SIG-M5 treated with dmso at 0.1 percent for 504 hours (cell line): ENCODE measurements at regions not wholly inside any gene's neighbourhood (a gene's known extent, or its start where the extent isn't known, plus 50 kb on each side); places are given as distances from the start of the nearest gene placed in this dataset.
"Not testable (repeated sequence)": the region's sequence is repeated elsewhere in the genome, so short reads cannot be mapped to it uniquely, and the experiment has no call there.

Experiments used
- DNase-seq: peaks from one replicate; lab custom pipeline; 2025; ENCODE audit not compliant: unreplicated experiment; lab: John Stamatoyannopoulos, UW

DNA sequence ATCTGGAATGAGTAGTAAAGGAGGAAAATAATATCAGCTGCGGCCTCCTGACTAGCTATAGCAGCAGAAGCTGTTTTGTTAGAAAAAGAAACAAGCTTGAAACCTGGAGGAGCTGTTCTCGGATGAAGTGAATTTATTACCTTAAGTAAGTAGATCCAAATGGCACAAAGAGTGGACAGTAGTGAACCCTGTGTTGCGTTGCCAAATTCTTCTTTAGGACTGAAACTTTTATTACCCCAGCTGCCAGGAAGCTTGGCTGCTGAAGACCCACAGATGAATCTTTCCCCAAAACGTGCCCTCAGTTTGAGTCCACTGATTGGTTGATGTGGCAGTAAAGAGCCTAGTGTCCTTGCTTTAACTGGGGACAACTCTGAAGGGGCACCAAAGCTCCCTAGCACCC is 366.8 kb upstream of the GBE1 start:
- no peak for DNase-seq

DNA sequence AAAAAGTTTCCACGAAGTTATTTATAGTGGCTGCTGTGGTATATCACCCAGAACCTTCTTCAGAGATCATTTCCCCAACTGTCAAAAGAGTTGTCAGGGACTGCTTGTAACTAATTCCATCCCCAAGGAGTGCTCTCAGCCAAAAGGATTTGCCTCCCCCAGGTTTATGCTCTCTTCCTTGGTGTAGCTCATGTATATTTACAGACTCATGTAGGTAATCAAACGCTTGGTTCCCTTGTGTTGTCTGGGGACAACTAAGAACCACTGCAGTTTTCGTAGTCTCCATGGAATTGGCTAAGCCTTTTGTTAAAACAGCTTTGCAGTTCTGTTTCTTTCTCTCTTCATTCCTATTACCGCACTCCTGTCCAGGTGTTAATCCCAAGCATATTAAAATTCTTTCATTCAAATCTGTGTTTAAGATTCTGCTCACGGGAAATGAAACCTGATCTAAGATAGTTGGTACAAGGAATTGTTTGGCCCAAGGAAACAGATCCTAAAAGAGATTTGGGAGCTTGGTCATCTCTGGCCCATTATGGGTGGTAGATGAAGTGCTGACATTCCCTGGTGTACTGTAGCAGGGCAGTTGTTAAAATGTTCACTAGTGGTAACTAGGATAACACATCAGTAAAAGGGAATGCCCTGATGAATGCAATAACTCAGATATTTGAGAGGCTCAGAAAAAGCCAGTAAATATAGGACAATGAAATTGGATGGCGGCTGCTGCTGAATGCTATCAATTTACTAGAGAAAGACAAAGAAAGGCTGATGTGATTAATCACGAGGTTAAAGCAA is 361.3 kb upstream of the GBE1 start:
- no peak for DNase-seq

DNA sequence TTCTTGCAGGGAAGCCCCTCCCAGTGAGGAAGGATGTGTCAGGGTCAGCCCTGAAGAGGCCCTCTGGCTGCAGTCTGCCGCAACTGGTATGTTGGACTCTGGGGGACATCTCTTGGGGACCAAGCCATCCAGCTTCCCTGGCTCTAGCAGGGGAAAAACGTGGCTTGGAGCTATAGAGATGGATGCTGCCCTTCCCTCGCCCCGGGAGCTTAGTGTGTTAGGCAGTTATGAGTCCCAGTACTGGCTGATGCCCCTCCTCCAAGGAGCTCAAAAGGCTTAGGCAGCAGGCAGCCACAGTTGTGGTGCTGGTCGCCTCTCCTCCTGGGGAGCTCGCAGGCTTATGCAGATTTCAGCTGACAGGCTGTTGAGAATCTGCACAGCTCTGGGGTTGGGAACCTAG is 353.1 kb upstream of the GBE1 start:
- DNase-seq: no peak

DNA sequence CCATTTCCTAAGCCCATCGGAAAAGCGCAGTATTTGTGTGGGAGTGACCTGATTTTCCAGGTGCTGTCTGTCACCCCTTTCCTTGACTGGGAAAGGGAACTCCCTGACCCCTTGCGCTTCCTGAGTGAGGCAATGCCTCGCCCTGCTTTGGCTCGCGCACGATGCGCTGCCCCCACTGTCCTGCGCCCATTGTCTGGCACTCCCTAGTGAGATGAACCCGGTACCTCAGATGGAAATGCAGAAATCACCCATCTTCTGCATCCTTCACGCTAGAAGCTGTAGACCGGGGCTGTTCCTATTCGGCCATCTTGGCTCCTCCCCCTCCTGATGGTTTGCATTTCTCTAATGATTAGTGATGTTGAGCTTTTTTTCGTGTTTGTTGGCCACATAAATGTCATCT is 349.3 kb upstream of the GBE1 start:
- not testable (repeated sequence) for DNase-seq

DNA sequence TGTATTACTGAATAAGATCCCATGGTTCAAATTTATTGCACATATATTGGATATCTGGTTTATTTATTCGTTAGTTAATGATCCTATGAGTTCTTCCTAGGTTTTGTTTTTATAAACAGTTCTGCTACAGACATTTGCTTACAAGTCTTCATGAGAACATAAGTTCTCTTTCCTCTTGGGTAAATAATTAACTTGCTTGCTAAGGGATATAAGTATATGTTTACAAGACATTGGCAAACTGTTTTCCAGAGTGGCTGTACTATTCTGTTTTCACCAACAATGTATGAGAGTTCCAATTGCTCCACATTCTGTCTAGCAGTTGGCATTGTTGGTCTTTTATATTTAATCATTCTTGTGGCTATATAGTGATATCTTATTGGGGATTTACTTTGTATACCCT is 341.8 kb upstream of the GBE1 start:
- DNase-seq: no peak

DNA sequence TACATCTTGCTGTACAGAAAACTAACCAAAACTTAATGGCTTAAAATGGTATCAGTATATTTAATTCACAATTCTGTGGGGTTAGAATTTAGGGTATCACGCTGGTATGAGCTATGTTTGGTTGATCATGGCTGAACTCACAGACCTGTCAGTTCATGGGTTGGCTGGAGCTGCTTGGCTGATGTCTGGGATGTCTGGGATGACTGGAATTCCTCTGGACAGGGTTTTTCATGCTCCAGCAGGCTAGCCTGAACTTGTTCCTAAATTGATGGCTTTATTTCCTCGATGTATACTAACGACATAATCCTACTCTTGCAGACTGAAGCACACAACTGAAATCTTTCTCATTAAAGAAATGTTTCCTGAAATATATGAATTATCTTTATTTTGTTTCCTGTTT is 338.9 kb upstream of the GBE1 start:
- no peak for DNase-seq

DNA sequence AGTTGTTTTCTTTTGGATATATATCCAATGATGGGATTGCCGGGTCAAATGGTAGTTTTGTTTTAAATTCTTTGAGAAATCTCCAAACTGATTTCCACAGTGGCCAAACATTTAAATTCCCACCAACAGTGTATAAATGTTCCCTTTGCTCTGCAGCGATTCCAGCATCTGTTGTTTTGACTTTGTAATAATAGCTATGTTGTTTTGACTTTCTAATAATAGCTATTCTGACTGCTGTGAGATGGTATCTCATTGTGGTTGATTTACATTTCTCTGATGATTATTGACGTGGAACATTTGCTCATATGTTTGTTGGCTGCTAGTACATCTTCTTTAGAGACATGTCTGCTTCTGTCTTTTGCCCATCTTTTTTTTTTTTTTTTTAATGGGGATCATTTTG is 332.2 kb upstream of the GBE1 start:
- no peak for DNase-seq

DNA sequence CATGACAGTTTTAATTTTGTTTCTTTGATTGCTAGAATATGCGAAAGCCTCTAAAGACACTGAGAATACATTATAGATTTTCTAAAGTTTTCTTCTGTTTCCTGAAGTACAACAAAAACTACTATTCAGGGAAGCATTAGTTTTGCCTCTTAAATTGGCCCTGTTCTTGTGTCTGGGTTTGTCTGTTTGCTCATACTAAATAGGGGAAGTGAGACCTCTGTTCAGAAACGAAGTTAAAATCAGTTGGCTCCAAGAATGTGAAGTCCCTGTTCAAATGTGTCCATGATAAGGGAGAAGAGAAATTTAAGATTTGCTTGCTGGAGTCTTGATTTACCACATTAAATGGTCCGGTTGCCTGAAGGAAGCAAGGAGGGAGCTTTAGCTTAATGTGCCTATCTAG is 327.3 kb upstream of the GBE1 start:
- peak; percentile 72 for DNase-seq

DNA sequence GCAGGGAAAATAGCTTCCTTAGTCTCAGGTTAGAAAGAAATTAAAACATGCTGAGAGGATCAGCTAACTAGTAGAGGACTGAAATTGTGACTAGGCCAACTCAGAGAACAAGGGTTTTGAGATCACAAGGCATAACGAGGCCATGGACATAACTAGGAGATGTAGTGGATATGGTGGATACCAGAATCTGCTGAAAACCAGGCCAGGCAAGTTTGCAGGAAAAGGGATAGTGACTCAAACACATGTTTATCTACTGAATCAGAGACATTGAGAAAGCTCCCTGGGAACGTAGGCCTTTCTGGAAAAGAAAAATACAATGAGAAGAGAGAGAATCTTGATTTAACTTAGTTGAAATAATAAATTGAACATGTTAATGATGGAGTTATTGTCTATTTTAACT is 326.5 kb upstream of the GBE1 start:
- DNase-seq: no peak

DNA sequence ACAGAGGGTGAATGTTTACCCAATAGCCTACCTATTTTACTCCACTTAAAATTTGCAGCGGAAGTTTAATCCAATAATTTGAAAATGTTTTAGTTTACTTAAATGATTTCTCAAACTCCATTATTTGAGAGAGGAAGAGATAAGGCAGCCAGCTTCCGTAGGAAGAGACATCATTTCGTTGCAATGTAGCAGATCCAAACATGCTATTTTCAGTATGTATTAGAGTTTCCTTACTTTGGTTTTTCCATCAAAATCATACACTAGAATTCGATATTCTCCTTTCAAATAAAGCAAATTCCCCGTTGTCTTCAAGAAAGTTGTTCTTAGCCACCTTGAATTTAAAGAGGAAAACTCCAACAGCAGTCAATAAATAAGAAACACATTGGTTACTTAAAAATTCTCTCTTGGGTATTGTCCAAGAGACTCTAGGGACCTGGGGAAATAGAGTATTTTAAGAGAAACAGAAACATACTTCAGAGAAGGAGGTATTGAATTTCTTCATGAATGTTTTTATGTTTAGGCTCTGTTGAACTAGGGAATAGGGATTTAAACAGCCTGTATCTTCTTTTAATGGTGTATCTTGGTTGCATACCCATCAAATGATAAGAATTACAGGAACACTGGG is 324.5 kb upstream of the GBE1 start:
- no peak for DNase-seq

DNA sequence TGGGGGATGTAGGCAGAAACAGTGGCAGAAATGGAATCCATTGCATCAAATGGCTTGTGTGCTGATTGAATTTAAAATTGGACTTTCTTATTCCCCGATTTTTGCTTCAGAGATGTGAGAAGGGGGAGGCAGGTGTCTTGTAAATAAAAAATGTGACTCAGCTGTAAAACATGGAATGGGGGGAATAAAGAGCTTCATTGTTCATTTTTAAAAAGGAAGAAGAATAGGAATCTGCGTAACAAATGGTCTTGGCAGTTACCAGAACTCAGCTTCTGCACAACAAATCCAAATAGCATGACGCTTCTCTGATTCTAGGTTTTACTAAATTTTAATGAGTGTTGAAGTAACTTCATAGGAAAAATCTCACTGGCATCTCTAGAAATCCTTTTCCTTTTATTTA is 323.9 kb upstream of the GBE1 start:
- DNase-seq: no peak

DNA sequence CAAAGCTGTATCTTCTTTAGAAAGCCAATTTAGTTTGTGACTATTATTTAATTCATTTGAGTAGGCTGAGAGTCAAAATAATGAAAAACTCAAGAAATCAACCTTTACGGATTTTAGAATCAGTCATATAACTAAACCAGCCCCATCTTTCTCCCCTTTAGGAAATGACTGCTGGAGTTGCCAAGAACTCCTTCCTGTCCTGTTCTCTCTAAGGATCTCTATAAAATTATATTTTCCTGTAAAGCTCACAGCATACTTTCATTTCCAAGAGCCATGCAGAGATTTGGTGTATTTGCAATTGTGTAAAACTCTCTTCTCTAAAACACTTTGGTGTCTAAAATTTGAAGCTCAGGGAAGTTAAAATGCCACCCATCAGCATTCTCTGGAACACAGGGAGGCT is 323.4 kb upstream of the GBE1 start:
- no peak for DNase-seq

DNA sequence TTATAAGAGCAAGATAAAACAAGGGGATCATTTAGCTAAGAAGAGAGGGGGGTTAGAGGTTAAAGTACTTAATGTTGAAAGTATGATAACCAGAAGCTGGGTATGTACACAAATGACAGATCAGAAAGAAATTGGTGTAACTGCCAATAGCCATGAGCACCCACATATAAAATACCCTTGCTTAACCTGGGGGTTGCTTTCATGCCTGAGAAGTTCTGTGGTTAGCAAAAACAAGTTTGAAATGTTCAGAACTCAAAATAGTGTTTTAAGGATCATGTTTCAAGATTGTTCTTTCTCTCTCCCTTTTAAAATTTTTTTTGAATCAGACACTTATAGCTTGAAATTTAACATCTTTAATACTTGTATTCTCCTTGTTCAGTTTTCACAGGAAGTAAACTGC is 321.4 kb upstream of the GBE1 start:
- no peak for DNase-seq

DNA sequence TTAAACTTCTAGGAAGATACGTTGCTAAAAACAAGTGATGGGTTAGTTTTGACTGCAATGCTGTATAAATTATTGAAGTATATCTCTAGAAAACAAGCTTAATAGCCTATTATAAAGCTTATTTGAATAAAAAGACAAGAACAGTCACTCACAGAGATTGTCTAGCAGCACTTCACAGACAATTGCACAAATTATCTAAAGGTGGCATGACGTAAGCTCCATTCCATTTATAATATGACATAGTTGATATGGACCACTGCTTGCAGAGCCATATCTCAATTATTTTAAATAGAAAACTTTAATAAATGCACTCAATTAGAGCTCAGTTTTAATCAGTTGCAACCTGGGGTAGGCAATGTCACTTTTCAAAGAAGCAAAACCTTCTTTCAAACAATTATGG is 319.9 kb upstream of the GBE1 start:
- DNase-seq: no peak

DNA sequence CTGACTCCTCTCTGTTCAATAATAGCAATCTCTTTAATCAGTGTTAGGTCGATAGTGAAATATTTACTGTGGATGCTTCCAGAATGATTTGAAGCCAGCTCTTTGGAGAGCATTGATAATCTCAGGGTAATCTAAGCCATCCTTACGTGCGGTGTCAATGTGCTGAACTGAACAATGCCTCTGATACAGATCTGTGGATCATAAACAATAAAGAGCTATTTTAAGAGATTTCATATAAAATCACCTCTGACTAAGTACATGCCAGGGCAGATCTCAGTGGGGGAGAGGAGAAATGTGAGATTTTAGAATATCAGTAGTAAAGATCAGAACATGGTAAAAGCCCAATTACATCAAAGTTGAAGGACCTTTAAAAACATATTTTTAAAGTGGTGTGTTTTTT is 319.3 kb upstream of the GBE1 start:
- DNase-seq: no peak

DNA sequence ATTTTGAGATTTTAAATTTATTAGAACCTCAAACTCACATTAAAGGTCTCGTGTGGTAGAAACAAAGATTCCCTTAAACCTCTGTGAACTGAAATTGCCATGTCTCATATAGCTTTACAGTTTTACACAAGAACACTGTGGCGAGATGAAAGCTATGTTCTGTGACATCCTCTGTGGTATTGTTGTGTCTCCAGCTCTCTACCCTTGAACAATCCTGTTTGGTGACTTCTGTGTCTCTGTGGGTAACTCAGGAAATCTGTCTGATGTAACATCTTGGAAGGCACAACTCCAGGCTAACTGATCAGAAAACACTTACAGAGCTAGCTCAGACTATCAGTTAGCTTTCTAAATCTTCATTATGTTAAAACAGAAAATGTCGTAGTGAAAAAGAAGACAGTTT is 318.8 kb upstream of the GBE1 start:
- DNase-seq: peak; percentile 17

DNA sequence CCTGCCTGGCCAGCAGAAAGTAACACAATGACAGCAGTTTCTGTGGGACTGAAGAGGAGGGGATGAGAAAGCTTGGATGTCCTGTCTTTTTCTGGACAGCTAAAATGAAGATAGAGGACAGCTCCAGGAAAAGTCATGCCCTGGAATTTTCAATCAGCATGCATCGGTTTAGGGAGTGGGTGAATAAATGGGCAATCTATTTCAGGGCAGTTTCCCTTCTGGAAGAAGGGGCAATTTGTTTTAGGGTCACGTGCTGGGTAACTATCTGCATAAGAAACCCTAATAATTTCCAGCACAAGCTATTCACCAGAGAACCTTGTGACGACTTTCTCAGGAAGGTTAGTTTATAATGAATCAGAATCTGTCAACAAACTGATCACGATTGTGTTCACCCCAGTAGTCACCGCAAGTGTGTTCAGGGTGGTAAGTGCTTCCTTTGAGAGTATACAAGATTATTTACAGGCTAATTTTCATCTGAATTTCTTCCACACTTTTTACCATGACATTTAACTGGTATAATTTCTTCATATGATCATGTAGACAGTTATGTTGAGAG is 318.0 kb upstream of the GBE1 start:
- DNase-seq: no peak

DNA sequence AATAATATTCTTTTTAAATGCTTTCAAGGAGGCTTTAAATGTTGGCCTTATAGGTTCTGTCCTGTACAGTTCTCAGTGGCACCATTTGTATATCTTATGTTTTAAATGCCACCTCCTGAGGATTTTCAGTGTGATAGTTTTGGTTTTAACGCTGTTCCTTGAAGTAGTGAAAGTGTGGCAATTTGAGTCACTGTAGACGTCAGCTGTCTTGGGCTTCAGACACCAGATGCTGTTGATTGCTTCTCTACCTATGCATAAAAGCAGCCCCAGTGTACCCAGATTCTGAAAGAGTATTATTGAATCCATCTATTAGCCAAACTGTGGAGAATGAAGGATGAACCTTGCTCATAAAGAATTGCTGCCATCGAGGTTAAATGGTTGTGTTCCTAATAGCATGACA is 316.8 kb upstream of the GBE1 start:
- no peak for DNase-seq

DNA sequence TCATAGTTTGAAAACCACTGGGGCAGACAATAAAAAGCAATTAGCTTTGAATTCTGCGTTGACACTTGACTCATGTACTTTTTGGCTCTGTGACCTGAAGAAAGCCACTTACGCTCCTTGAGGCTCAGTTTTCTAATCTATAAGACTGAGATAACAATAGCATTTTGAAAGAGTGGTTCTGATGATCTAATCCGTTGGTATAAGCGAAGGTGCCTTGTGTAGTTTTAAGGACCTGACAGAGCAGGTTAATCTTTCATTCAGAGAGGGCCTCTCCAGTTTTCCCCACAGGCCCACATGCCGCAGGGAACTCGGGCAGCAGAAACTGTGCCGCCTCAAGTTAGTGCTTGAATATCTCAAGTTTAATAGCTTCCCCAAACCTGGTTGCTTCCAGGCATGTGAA is 306.0 kb upstream of the GBE1 start:
- no peak for DNase-seq

DNA sequence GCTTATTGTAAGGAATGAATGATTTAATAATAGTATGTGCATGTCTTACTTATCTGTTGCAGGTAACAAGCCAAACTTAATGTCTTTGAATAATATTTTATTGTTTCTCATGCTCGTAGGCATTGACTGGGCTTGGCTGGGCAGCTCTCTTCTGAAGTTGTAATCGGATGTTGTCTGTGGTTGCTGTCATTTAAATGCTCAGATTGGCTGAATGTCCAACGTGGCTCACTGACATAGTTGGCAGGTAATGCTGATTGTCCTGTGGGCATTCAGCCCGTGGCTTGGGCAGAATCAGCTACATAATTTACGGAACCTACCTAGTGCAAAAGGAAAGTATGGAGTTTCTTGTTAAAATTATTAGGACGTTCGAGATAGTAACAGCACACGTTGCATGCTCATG is 297.4 kb upstream of the GBE1 start:
- no peak for DNase-seq

DNA sequence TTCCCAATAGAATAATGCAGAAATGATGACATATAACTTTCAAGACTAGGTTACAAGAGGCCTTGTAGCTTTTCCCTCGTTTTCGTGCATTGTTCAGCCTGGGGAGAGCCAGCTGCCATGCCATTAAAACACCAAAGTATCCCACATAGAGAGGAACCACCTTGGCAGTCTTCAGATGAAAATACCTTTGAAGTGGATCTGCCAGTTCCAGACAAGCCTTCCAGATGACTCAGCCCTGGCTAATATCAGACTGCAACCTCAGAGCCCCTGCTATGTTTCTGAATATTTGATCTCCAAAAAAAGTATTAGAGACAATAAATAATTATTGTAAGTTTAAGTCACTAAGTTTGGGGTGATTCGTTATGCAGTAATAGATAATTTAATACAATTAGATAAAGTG is 294.3 kb upstream of the GBE1 start:
- DNase-seq: no peak

DNA sequence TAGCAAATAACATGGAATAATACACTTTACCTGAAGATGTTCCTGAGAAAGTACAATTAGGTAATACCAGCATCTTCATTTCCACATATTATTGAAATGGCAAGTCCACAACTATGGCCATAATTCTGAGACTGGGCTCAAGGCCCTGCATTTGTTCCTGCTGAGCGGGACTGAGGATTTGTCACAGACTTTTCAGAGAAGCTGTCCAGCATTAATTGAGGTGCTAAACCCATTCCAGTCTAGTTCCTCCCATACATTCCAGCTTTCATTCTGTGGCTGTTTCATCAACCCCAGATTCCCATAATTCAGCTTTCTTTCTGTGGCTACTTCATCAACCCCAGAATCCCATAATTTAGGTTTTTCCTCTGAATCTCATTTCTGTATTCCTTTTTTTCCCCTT is 293.4 kb upstream of the GBE1 start:
- no peak for DNase-seq

DNA sequence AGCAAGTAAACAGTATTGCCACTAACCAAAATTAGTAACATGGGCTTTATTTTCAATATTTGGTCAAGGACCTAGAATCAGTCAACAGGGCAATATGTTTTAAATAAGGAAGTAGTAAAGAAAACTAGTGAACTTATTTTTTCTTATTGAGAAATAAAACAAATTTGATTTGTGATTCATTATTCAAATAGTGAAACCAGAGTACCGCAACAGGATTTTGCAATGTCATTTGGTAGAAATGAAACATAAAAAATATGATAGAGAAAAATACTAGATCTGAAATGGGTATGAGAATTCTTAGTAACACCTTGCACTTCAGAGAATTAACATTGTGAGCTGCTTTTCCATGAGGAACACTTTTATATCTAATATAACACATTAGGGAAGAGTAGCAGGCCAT is 291.8 kb upstream of the GBE1 start:
- no peak for DNase-seq
